ENCODE measurements at regions not wholly inside any gene's neighbourhood (a gene's known extent, or its start where the extent isn't known, plus 50 kb on each side); places are given as distances from the start of the nearest gene placed in this dataset.

- no peak overlapping the region for H3K27ac ChIP-seq (ENCODE audit: low read depth in 1 of 2, low read length in 2 of 2)
- H3K36me3 ChIP-seq (ENCODE audit: control insufficient read depth in 1 of 2, insufficient read depth in 2 of 2, low read length in 1 of 2): no peaks in the 10 kb centered on the region
- no peak overlapping the region for H3K4me3 ChIP-seq (ENCODE audit: low read length in 2 of 2)
- H3K27me3 ChIP-seq (ENCODE audit: control insufficient read depth in 1 of 2, insufficient read depth in 2 of 2, low read length in 1 of 2): no peaks in the 10 kb centered on the region
- intact Hi-C loops (cut with DNase I): loop anchor here in 1 of 2 donors (10.0 kb wide), 1 partner anchor 60 kb away; no protein-coding TSS in a partner anchor
- no peaks in the 10 kb centered on the region for H3K4me1 ChIP-seq (ENCODE audit: control insufficient read depth in 1 of 2, insufficient read depth in 2 of 2, low read length in 2 of 2)
- ATAC-seq (ENCODE audit: low FRiP score) (no peak), DNase-seq (no peak)
- WGBS, 2 donors: 82 to 88% methylated on average over 3 of the region's 3 CpGs
- no peaks in the 10 kb centered on the region for H3K9me3 ChIP-seq (ENCODE audit: control insufficient read depth, low read length)
These were observed 102.8 kb upstream of the ZNF521 start for GRCh38 chr18:25454730-25455129.

GRCh38 chr18:25454270-25454659 lies 102.3 kb upstream of the ZNF521 start:
- H3K4me3 ChIP-seq (ENCODE audit: low read length in 2 of 2): no peak overlapping the region
- WGBS, 2 donors: 70 to 75% methylated on average over 4 of the region's 4 CpGs
- no peaks in the 10 kb centered on the region for H3K36me3 ChIP-seq (ENCODE audit: control insufficient read depth in 1 of 2, insufficient read depth in 2 of 2, low read length in 1 of 2)
- DNase-seq (no peak), ATAC-seq (ENCODE audit: low FRiP score) (no peak)
- intact Hi-C loops (cut with DNase I): loop anchor here in 1 of 2 donors (10.0 kb wide), 1 partner anchor 61 kb away; no protein-coding TSS in a partner anchor
- H3K4me1 ChIP-seq (ENCODE audit: control insufficient read depth in 1 of 2, insufficient read depth in 2 of 2, low read length in 2 of 2): no peaks in the 10 kb centered on the region
- H3K27me3 ChIP-seq (ENCODE audit: control insufficient read depth in 1 of 2, insufficient read depth in 2 of 2, low read length in 1 of 2): no peaks in the 10 kb centered on the region
- no peaks in the 10 kb centered on the region for H3K9me3 ChIP-seq (ENCODE audit: control insufficient read depth, low read length)
- H3K27ac ChIP-seq (ENCODE audit: low read depth in 1 of 2, low read length in 2 of 2): no peak overlapping the region

- H3K4me3 ChIP-seq (ENCODE audit: low read length in 2 of 2): no peak overlapping the region
- no peaks in the 10 kb centered on the region for H3K9me3 ChIP-seq (ENCODE audit: control insufficient read depth, low read length)
- DNase-seq (no peak), ATAC-seq (ENCODE audit: low FRiP score) (no peak)
- no peaks in the 10 kb centered on the region for H3K36me3 ChIP-seq (ENCODE audit: control insufficient read depth in 1 of 2, insufficient read depth in 2 of 2, low read length in 1 of 2)
- 36 to 42% methylated on average over 7 of the region's 7 CpGs for WGBS, 2 donors
- intact Hi-C loops (cut with DNase I): loop anchor here in 1 of 2 donors (10.0 kb wide), 1 partner anchor 61 kb away; no protein-coding TSS in a partner anchor
- no peaks in the 10 kb centered on the region for H3K4me1 ChIP-seq (ENCODE audit: control insufficient read depth in 1 of 2, insufficient read depth in 2 of 2, low read length in 2 of 2)
- H3K27ac ChIP-seq (ENCODE audit: low read depth in 1 of 2, low read length in 2 of 2): no peak overlapping the region
- no peaks in the 10 kb centered on the region for H3K27me3 ChIP-seq (ENCODE audit: control insufficient read depth in 1 of 2, insufficient read depth in 2 of 2, low read length in 1 of 2)
These were observed 101.7 kb upstream of the ZNF521 start for GRCh38 chr18:25453556-25454269.

GRCh38 chr18:25451077-25451658 lies 99.2 kb upstream of the ZNF521 start:
- no peak for ATAC-seq (ENCODE audit: low FRiP score)
- 86 to 91% methylated on average over 5 of the region's 5 CpGs for WGBS, 2 donors
- intact Hi-C loops (cut with DNase I): loop anchor here in 1 of 2 donors (10.0 kb wide), 1 partner anchor 64 kb away; no protein-coding TSS in a partner anchor
- Histone ChIP-seq H3K27ac (ENCODE audit: low read depth in 1 of 2, low read length in 2 of 2) (no peak overlapping the region), H3K4me1 (ENCODE audit: control insufficient read depth in 1 of 2, insufficient read depth in 2 of 2, low read length in 2 of 2) (no peaks in the 10 kb centered on the region), H3K27me3 (ENCODE audit: control insufficient read depth in 1 of 2, insufficient read depth in 2 of 2, low read length in 1 of 2) (no peaks in the 10 kb centered on the region), H3K4me3 (ENCODE audit: low read length in 2 of 2) (no peak overlapping the region), H3K36me3 (ENCODE audit: control insufficient read depth in 1 of 2, insufficient read depth in 2 of 2, low read length in 1 of 2) (no peaks in the 10 kb centered on the region), H3K9me3 (ENCODE audit: control insufficient read depth, low read length) (no peaks in the 10 kb centered on the region)
- no peak for DNase-seq

DNA sequence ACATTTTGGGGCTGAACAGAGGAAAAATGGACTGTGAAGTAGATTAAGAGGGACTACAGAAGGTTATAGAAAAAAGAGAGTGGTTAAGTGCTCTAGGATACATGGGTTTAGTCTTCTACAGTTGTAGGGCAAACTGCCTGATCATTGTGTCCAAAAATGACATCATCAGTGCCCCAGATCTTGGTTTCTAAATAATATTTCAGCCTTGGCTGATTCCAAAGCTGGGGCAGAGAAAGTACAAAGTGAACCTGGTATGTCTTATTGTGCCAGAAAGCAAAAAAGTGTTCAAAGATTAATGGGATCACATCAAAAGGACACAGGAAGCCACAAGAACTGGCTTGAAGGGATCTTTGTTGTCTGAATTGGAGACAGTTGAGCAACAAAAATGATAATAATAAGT lies 97.1 kb upstream of the ZNF521 start:
- intact Hi-C loops (cut with DNase I): loop anchor here in 1 of 2 donors (10.0 kb wide), 1 partner anchor 284 kb away; no protein-coding TSS in a partner anchor
- Histone ChIP-seq H3K36me3 (ENCODE audit: control insufficient read depth in 1 of 2, insufficient read depth in 2 of 2, low read length in 1 of 2) (no peaks in the 10 kb centered on the region), H3K9me3 (ENCODE audit: control insufficient read depth, low read length) (no peaks in the 10 kb centered on the region), H3K27ac (ENCODE audit: low read depth in 1 of 2, low read length in 2 of 2) (no peak overlapping the region), H3K4me1 (ENCODE audit: control insufficient read depth in 1 of 2, insufficient read depth in 2 of 2, low read length in 2 of 2) (no peaks in the 10 kb centered on the region), H3K4me3 (ENCODE audit: low read length in 2 of 2) (no peak overlapping the region), H3K27me3 (ENCODE audit: control insufficient read depth in 1 of 2, insufficient read depth in 2 of 2, low read length in 1 of 2) (no peaks in the 10 kb centered on the region)
- ATAC-seq (ENCODE audit: low FRiP score): no peak
- DNase-seq: no peak

GRCh38 chr18:25446972-25447371 lies 95.0 kb upstream of the ZNF521 start:
- no peaks in the 10 kb centered on the region for H3K36me3 ChIP-seq (ENCODE audit: control insufficient read depth in 1 of 2, insufficient read depth in 2 of 2, low read length in 1 of 2)
- intact Hi-C loops (cut with DNase I): loop anchor here in 1 of 2 donors (10.0 kb wide), 1 partner anchor 282 kb away; no protein-coding TSS in a partner anchor

DNA sequence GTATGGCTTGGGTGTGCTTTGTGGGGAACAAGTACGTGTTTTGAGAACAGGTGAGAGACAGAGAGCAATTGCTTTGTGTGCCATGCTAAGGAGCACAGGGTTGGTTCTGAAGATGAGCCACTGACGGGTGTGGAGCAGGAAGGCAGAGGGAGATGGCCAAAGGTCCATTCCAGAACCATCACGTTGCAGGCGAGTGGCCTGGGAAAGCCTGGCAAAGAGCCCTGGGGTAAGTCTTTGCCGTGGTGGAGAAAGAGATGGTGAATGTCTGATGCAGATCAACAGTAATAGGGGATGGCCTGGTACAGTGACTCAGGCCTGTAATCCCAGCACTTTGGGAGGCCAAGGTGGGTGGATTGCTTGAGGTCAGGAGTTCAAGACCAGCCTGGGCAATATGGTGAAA lies 93.5 kb upstream of the ZNF521 start:
- Histone ChIP-seq H3K36me3 (ENCODE audit: control insufficient read depth in 1 of 2, insufficient read depth in 2 of 2, low read length in 1 of 2) (no peaks in the 10 kb centered on the region), H3K4me3 (ENCODE audit: low read length in 2 of 2) (no peak overlapping the region), H3K9me3 (ENCODE audit: control insufficient read depth, low read length) (no peaks in the 10 kb centered on the region), H3K4me1 (ENCODE audit: control insufficient read depth in 1 of 2, insufficient read depth in 2 of 2, low read length in 2 of 2) (no peaks in the 10 kb centered on the region), H3K27me3 (ENCODE audit: control insufficient read depth in 1 of 2, insufficient read depth in 2 of 2, low read length in 1 of 2) (no peaks in the 10 kb centered on the region), H3K27ac (ENCODE audit: low read depth in 1 of 2, low read length in 2 of 2) (no peak overlapping the region)
- intact Hi-C loops (cut with DNase I): loop anchor here in 1 of 2 donors (10.0 kb wide), 1 partner anchor 281 kb away; no protein-coding TSS in a partner anchor
- 82 to 83% methylated on average over 5 of the region's 5 CpGs for WGBS, 2 donors
- DNase-seq (no peak), ATAC-seq (ENCODE audit: low FRiP score) (no peak)

More at GRCh38 chr18:25446972-25447371, 95.0 kb upstream of the ZNF521 start:
- DNase-seq (no peak), ATAC-seq (ENCODE audit: low FRiP score) (no peak)
- H3K4me1 ChIP-seq (ENCODE audit: control insufficient read depth in 1 of 2, insufficient read depth in 2 of 2, low read length in 2 of 2): no peaks in the 10 kb centered on the region
- H3K27ac ChIP-seq (ENCODE audit: low read depth in 1 of 2, low read length in 2 of 2): no peak overlapping the region
- WGBS, 2 donors: 56 to 59% methylated on average over 3 of the region's 3 CpGs
- H3K9me3 ChIP-seq (ENCODE audit: control insufficient read depth, low read length): no peaks in the 10 kb centered on the region
- no peak overlapping the region for H3K4me3 ChIP-seq (ENCODE audit: low read length in 2 of 2)
- H3K27me3 ChIP-seq (ENCODE audit: control insufficient read depth in 1 of 2, insufficient read depth in 2 of 2, low read length in 1 of 2): no peaks in the 10 kb centered on the region

DNA sequence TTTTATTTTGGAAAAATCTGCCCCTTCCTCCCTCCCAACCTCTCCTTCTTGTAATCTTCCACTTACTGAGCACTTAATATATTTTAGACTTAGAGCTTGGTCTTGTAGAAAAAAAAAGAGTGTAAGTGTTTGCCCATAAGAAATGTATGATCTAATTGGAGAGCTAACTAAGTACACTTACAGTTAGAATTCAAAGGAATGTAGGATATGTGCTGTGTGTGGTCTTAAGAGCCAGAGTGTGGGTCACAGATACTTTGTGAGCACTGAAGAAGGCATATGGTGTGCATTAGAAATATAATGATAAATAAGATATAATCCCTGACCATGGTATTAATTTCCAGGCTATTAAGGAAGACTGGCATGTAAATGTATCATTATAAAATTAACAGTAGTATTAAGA lies 91.8 kb upstream of the ZNF521 start:
- no peaks in the 10 kb centered on the region for H3K36me3 ChIP-seq (ENCODE audit: control insufficient read depth in 1 of 2, insufficient read depth in 2 of 2, low read length in 1 of 2)
- H3K4me1 ChIP-seq (ENCODE audit: control insufficient read depth in 1 of 2, insufficient read depth in 2 of 2, low read length in 2 of 2): no peaks in the 10 kb centered on the region
- H3K9me3 ChIP-seq (ENCODE audit: control insufficient read depth, low read length): no peaks in the 10 kb centered on the region
- ATAC-seq (ENCODE audit: low FRiP score) (no peak), DNase-seq (no peak)
- intact Hi-C loops (cut with DNase I): loop anchor here in 1 of 2 donors (10.0 kb wide), 1 partner anchor 279 kb away; no protein-coding TSS in a partner anchor
- H3K4me3 ChIP-seq (ENCODE audit: low read length in 2 of 2): no peak overlapping the region
- no peak overlapping the region for H3K27ac ChIP-seq (ENCODE audit: low read depth in 1 of 2, low read length in 2 of 2)
- H3K27me3 ChIP-seq (ENCODE audit: control insufficient read depth in 1 of 2, insufficient read depth in 2 of 2, low read length in 1 of 2): no peaks in the 10 kb centered on the region
